Chondrocyte (in vitro differentiated cells): ENCODE measurements at regions not wholly inside any gene's neighbourhood (a gene's known extent, or its start where the extent isn't known, plus 50 kb on each side); places are given as distances from the start of the nearest gene placed in this dataset.
A peak's percentile ranks its signal among the peaks of the same experiment; 100 is the strongest.

Experiments
- DNase-seq: peaks from one replicate; pipeline ENCODE4 v3.0.0; 2021; ENCODE audit warnings: mixed read lengths, low spot score
- H3K27ac Mint-ChIP-seq: one replicate; pipeline ENCODE4 v1.8.0; 2021; ENCODE audit warnings: mild to moderate bottlenecking, moderate library complexity, mixed read lengths; ENCODE audit not compliant: unreplicated experiment
- H3K27me3 Mint-ChIP-seq: 2 replicates; pipeline ENCODE4 v1.8.0; 2021; ENCODE audit warnings: low read depth, mixed read lengths
- H3K36me3 Mint-ChIP-seq: 2 replicates; pipeline ENCODE4 v1.8.0; 2021; ENCODE audit warnings: low read depth, mixed read lengths
- H3K4me1 Mint-ChIP-seq: 2 replicates; pipeline ENCODE4 v1.8.0; 2021; ENCODE audit warnings: low read depth, mild to moderate bottlenecking, mixed read lengths
- H3K4me3 Mint-ChIP-seq: one replicate; pipeline ENCODE4 v1.8.0; 2021; ENCODE audit warnings: mild to moderate bottlenecking, moderate library complexity, mixed read lengths; ENCODE audit not compliant: unreplicated experiment
- H3K9me3 Mint-ChIP-seq: 2 replicates; pipeline ENCODE4 v1.8.0; 2021; ENCODE audit warnings: low read depth, mixed read lengths
- CTCF ChIP-seq: fragments of 200-600 bp; sonication (generic); IDR thresholded peaks from 2 replicates; pipeline ENCODE4 v1.5.0; 2021; ENCODE audit warnings: antibody characterized with exemption, mild to moderate bottlenecking, moderate library complexity

DNA sequence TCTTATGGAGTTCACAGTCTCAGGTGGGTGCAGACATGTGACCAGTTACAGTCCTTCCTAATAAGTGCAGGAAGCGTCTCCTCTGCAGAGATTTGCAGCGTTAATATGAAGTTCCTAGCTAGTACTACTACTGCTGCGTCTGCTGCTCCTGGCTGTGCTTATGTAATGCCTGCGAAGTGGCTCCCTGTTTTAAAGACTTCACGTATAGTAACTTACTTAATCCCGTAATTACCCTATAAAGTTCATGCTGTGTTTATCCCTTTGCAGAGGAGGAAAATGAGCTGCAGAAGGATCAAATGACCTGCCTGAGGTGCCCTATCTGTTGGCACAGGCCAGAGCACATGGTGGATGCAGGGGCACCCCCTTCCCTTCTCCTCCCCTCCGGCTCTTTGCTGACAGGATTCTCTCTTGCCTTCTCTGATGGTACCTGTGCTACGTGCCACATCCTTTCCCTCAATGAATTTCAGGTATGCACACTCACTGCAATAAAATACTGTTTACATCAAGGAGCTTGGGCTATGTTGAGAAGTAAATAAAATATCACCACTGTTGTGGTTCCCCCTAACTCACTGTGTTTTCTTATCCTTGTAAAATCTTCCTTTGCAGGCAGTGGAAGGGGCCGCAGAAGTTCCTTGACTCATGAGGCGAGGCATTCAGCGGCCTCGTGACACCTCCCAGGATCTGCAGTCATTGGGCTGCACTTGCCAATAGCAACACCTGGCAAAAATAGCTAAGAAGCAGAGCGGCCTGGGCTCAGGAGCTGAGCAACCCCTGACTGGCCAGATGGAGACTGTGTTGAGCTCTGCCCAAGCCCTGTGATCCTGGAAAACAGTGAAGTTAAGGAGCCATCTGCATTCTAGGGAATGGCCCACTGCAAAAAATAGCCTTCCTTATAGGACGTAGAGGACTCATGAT, 188.9 kb upstream of the ATP10A start:
- Mint-ChIP-seq H3K27me3 (peaks cover 29% of the 10 kb centered on the region), H3K36me3 (no peaks in the 10 kb centered on the region), H3K4me3 (no peak overlapping the region), H3K27ac (no peak overlapping the region), H3K4me1 (no peaks in the 10 kb centered on the region), H3K9me3 (no peaks in the 10 kb centered on the region)
- no peak for DNase-seq
- TF ChIP-seq CTCF, result no peak

DNA sequence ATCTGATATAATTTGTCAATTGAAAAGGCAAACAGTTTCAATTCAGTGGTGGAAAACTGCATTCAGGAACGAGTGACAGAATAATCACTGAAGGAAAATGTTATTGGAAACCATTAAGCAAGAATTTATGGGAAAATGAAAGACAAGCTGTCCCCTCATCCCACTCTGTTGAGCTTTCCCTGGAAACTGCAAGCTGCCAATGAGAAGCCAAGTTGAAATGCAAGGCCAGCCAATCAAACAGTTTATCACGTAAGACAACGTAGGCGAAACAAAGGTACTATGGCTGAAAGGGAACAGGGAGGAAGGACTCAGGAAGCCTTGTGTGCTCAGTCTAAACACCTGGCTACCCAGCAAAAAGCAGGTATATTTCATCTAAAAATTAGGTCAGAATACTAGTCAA, 187.9 kb upstream of the ATP10A start:
- TF ChIP-seq CTCF, result no peak
- no peak for DNase-seq
- H3K4me1 Mint-ChIP-seq, result no peaks in the 10 kb centered on the region
- H3K36me3 Mint-ChIP-seq, result no peaks in the 10 kb centered on the region
- H3K27ac Mint-ChIP-seq, result no peak overlapping the region
- H3K9me3 Mint-ChIP-seq, result no peaks in the 10 kb centered on the region
- H3K4me3 Mint-ChIP-seq, result no peak overlapping the region
- peaks cover 33% of the 10 kb centered on the region for H3K27me3 Mint-ChIP-seq

DNA sequence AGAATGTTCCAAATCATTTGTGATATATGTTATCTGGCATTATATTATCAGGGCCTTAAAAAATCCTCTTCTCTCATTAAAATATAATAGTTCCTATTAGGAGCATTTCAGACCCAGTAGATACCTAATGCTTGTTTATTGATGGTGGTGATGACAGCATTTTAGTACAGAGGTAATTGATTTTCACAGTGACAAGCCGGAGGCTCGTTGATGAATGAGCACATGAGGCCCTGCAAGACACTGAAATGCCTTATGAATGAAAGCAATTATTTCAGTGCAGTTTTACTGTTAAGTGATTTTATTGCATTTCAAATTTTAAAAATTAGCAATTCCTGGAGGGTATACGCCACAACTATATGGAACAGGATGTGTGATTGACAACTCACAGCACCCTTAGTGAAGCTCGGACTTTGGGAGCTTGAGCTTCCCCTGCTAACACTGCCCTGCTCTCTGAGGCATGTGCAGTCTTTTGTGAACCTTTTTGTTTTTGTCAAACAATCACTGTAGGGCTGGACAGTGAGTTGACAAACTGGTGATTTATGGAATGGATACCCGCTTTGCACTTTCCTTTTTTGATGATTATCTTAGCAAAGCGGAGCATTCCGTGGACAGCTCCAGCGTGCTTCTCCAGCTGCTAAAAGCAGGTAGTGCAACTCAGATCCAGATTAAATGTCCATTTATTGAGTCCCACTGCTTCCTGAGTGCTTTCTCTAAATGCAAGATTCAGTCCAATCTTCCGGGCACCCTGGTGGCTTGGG, 187.0 kb upstream of the ATP10A start:
- H3K9me3 Mint-ChIP-seq, result no peaks in the 10 kb centered on the region
- peaks cover 32% of the 10 kb centered on the region for H3K27me3 Mint-ChIP-seq
- no peak for DNase-seq
- H3K4me1 Mint-ChIP-seq, result no peaks in the 10 kb centered on the region
- no peaks in the 10 kb centered on the region for H3K36me3 Mint-ChIP-seq
- no peak for TF ChIP-seq CTCF
- peak overlapping the region; percentile 5 for H3K27ac Mint-ChIP-seq
- no peak overlapping the region for H3K4me3 Mint-ChIP-seq

GRCh38 chr15:26048669-26049068, 185.5 kb upstream of the ATP10A start:
- peaks cover 32% of the 10 kb centered on the region for H3K27me3 Mint-ChIP-seq
- no peak overlapping the region for H3K4me3 Mint-ChIP-seq
- H3K27ac Mint-ChIP-seq, result no peak overlapping the region
- H3K4me1 Mint-ChIP-seq, result no peaks in the 10 kb centered on the region
- H3K9me3 Mint-ChIP-seq, result no peaks in the 10 kb centered on the region
- DNase-seq, result no peak
- no peak for TF ChIP-seq CTCF
- no peaks in the 10 kb centered on the region for H3K36me3 Mint-ChIP-seq

DNA sequence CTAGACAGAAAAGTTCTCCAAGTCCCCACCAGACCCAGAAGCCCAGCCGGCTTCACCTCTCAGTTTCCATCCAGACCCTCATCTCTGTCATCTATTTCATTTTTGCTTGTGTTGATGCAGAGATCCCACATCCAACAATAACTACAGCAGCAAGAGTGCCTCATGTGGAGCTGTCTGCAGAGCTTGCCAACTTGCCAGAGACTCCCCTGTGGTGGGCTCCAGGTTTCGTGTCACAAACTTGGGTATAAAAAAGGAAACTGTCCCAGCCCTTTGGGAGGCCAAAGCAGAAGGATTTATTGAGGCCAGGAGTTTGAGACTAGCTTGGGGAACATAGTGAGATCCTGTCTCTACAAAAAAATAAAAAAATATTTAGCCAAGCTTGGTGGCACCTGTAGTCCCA, 182.4 kb upstream of the ATP10A start:
- DNase-seq, result no peak
- Mint-ChIP-seq H3K4me1 (no peaks in the 10 kb centered on the region), H3K4me3 (no peak overlapping the region), H3K9me3 (peaks cover 10% of the 10 kb centered on the region), H3K36me3 (peaks cover 3% of the 10 kb centered on the region), H3K27ac (no peak overlapping the region), H3K27me3 (peaks cover 35% of the 10 kb centered on the region)
- no peak for TF ChIP-seq CTCF
